Progenitor cell of endocrine pancreas (in vitro differentiated cells): ENCODE measurements at regions not wholly inside any gene's neighbourhood (a gene's known extent, or its start where the extent isn't known, plus 50 kb on each side); places are given as distances from the start of the nearest gene placed in this dataset.

Experiments
- DNase-seq: peaks from one replicate; pipeline ENCODE4 v3.0.0; 2021; ENCODE audit warnings: low spot score; ENCODE audit not compliant: unreplicated experiment
- H3K27ac Mint-ChIP-seq: 2 replicates; pipeline ENCODE4 v1.8.0; 2021; ENCODE audit warnings: mild to moderate bottlenecking, moderate library complexity, mixed read lengths
- H3K27me3 Mint-ChIP-seq: 2 replicates; pipeline ENCODE4 v1.8.0; 2021; ENCODE audit warnings: mixed read lengths
- H3K36me3 Mint-ChIP-seq: 2 replicates; pipeline ENCODE4 v1.8.0; 2022; ENCODE audit warnings: mixed read lengths; ENCODE audit not compliant: insufficient read depth
- H3K4me1 Mint-ChIP-seq: 2 replicates; pipeline ENCODE4 v1.8.0; 2021; ENCODE audit warnings: low read depth, mixed read lengths
- H3K4me3 Mint-ChIP-seq: 2 replicates; pipeline ENCODE4 v1.8.0; 2021; ENCODE audit warnings: low read depth, mild to moderate bottlenecking, moderate library complexity, mixed read lengths
- H3K9me3 Mint-ChIP-seq: 2 replicates; pipeline ENCODE4 v1.8.0; 2021; ENCODE audit warnings: low read depth, mixed read lengths
- TF ChIP-seq, protein P1 (sequence below): fragments of 200-600 bp; sonication (generic); IDR thresholded peaks from one replicate; pipeline ENCODE4 v1.5.0; 2021; ENCODE audit warnings: antibody characterized with exemption, mild to moderate bottlenecking; ENCODE audit not compliant: unreplicated experiment

DNA sequence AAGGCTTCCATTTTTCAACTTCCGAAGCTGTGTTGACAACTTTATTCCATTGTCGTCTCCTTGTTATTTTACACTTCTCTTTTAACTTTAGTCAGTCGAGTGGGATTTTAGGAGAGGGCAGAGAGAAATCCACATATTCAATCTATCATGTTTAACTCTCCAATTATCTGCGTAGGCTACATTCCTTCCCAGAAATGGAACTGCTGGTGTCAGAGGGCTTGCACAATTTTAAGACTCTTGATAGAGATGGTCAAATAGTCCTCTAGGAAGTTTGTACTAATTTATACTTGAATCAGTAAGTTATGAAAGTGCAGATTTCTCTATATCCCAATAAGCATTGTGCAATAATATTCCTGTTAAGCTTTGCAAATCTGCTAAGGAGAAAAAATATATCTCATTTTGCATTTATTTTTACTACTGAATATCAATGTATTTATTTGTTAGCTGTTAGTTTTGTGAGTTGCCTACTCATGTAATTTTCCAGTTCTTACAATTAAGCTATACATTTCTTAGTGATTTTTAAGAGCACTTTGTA lies 95.6 kb downstream of the CYP26B1 start:
- TF ChIP-seq, protein P1, sequence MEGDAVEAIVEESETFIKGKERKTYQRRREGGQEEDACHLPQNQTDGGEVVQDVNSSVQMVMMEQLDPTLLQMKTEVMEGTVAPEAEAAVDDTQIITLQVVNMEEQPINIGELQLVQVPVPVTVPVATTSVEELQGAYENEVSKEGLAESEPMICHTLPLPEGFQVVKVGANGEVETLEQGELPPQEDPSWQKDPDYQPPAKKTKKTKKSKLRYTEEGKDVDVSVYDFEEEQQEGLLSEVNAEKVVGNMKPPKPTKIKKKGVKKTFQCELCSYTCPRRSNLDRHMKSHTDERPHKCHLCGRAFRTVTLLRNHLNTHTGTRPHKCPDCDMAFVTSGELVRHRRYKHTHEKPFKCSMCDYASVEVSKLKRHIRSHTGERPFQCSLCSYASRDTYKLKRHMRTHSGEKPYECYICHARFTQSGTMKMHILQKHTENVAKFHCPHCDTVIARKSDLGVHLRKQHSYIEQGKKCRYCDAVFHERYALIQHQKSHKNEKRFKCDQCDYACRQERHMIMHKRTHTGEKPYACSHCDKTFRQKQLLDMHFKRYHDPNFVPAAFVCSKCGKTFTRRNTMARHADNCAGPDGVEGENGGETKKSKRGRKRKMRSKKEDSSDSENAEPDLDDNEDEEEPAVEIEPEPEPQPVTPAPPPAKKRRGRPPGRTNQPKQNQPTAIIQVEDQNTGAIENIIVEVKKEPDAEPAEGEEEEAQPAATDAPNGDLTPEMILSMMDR, result no peak
- no peak overlapping the region for H3K27ac Mint-ChIP-seq
- no peak overlapping the region for H3K4me3 Mint-ChIP-seq
- H3K4me1 Mint-ChIP-seq, result no peaks in the 10 kb centered on the region
- H3K27me3 Mint-ChIP-seq, result no peaks in the 10 kb centered on the region
- H3K9me3 Mint-ChIP-seq, result no peaks in the 10 kb centered on the region
- H3K36me3 Mint-ChIP-seq, result no peaks in the 10 kb centered on the region
- no peak for DNase-seq

DNA sequence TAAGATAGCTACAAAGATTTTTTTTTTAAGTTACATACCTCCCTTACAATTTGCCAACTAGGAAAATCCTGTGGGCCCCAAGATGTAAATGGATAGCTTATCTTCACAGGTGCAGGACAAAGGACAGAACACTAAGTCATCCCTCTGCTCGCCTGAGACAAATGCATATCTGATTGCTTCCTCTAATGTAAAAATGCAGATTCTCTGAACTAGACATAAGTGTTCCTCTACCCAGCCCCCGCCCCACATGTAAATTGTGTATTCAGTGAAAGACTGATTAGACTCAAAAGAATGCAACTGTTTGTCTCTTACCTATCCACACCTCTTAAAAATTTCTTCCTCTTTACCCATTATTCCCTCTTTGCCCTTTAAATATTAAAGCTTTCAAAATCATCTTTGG lies 96.5 kb downstream of the CYP26B1 start:
- no peak overlapping the region for H3K4me3 Mint-ChIP-seq
- no peaks in the 10 kb centered on the region for H3K9me3 Mint-ChIP-seq
- DNase-seq, result no peak
- H3K4me1 Mint-ChIP-seq, result no peaks in the 10 kb centered on the region
- H3K27me3 Mint-ChIP-seq, result no peaks in the 10 kb centered on the region
- no peak overlapping the region for H3K27ac Mint-ChIP-seq
- TF ChIP-seq, protein P1, result no peak
- no peaks in the 10 kb centered on the region for H3K36me3 Mint-ChIP-seq

DNA sequence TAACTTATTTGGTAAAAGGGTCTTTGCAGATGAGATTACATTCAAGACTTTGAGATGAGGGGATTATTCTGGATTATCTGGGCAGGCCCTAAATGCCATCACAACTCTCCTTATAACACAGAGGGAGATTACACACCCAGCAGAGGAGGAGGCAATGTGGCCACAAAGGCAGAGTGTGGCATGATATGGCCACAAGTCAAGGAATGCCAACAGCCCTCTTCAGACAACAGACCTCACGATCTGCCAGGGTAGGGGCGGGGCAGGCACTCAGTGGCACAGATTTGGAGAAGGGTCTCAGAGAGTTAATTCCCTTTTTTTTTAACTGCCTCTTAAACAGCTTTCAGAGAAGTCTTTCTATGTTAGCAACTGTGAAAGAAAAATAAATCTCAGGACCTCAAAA lies 96.9 kb downstream of the CYP26B1 start:
- Mint-ChIP-seq H3K9me3 (no peaks in the 10 kb centered on the region), H3K4me1 (no peaks in the 10 kb centered on the region), H3K36me3 (no peaks in the 10 kb centered on the region), H3K4me3 (no peak overlapping the region), H3K27ac (no peak overlapping the region), H3K27me3 (no peaks in the 10 kb centered on the region)
- DNase-seq, result no peak
- TF ChIP-seq, protein P1, result no peak

DNA sequence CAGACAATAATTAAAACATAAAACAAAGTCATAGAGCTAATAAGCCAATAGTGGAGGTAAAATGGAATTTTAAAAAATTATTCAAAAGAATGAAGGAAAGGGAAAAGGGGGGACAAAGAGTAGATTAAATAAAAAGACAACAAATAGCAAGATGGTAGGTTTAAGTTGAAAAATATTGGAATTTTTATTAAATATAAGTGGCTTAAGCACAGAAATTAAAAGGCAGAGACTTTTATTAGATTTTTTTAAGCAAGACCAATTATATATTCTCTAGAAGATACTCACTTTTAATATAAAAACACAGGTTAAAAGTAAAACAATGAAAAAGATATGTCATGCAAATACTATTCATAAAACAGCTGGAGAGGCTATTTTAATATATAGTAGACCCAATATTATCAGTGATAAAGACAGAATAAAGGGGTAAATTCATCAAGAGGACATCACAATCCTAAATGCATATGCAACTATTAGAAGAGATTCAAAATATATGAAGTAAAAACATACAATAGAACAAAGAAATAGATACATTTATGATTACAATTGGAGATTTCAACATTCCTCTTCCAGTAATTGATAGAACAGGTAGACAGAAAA lies 98.7 kb downstream of the CYP26B1 start:
- no peaks in the 10 kb centered on the region for H3K27me3 Mint-ChIP-seq
- peaks cover 1% of the 10 kb centered on the region for H3K36me3 Mint-ChIP-seq
- no peaks in the 10 kb centered on the region for H3K4me1 Mint-ChIP-seq
- H3K27ac Mint-ChIP-seq, result no peak overlapping the region
- no peak for DNase-seq
- H3K4me3 Mint-ChIP-seq, result no peak overlapping the region
- H3K9me3 Mint-ChIP-seq, result peaks cover 4% of the 10 kb centered on the region
- TF ChIP-seq, protein P1, result no peak

DNA sequence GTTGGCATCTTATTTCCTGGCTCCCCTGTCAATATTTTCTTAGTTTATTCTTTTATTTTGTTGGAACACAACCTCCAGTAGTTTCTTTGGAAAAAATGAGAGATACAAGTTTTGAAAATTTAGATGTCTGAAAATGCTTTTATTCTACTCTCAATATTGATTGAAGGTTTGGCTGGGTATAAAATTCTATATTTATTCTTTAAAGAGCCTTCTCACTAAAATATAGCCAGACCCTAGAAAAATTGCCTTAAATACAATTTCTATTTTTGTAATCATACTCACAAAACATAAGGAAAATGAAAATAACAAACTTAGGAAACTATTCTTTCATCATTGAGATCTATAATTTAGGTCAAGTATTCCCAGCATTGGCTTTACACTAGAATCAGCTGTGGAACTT lies 103.7 kb downstream of the CYP26B1 start:
- peaks cover 14% of the 10 kb centered on the region for H3K9me3 Mint-ChIP-seq
- no peak overlapping the region for H3K27ac Mint-ChIP-seq
- DNase-seq, result no peak
- no peak overlapping the region for H3K4me3 Mint-ChIP-seq
- H3K4me1 Mint-ChIP-seq, result no peaks in the 10 kb centered on the region
- peaks cover 7% of the 10 kb centered on the region for H3K27me3 Mint-ChIP-seq
- H3K36me3 Mint-ChIP-seq, result peaks cover 1% of the 10 kb centered on the region
- TF ChIP-seq, protein P1, result no peak
